HG02970 (cell line): ENCODE measurements at regions not wholly inside any gene's neighbourhood (a gene's known extent, or its start where the extent isn't known, plus 50 kb on each side); places are given as distances from the start of the nearest gene placed in this dataset.

Experiments
- ATAC-seq: cut with Tn5 transposase; IDR thresholded peaks from one replicate; pipeline ENCODE4 v1.9.1; 2021; ENCODE audit warnings: mild to moderate bottlenecking, moderate library complexity, moderate number of reproducible peaks; ENCODE audit not compliant: unreplicated experiment, low FRiP score

- ATAC-seq: no peak
Measured at GRCh38 chr6:6908121-6908520, 199.6 kb upstream of the RREB1 start.

DNA sequence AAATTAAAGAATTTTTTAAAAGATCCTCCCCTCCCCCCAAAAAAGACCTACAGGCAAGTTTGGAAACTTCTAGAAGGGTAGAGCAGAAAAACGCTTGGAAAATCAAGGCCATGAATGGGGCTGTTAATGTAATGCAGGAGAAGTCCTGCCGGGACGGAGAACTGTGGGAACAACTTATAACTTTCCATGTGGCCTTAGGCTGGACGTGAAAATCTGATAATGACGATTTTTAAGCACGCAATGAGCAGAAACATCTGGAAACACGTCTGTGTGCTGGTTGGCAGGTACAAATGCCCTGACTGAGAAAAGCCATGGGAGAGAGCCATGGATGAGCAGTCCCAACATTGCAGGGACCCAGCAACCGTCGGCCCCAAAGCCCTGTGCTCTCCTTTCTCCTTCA is 198.7 kb upstream of the RREB1 start:
- ATAC-seq: no peak

DNA sequence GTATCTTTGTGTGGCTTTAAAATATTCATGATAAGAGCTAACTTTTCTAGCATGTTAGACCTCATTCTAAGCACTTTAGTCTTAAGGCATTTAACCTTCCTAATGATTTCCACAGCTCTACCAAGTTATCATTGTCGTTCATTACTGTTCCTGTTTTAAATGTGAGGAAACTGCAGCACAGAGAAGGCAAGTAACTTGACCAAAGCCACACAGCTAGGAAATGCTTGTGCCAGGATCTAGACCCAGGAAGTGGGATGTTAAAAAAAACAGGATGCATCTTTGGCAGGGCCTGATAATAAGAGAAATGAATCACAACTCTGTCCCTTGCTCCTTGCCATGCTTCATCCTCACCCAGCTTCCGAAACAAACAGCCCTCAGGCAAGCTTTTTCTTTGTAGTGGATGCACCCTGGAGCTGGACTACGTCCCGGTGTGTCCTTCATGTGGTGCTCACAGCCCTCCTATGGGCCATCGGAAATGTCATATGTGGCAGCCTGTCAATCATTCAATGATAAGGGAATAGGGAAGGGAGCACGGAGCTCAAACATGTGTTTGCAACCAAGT is 196.9 kb upstream of the RREB1 start:
- ATAC-seq: no peak

DNA sequence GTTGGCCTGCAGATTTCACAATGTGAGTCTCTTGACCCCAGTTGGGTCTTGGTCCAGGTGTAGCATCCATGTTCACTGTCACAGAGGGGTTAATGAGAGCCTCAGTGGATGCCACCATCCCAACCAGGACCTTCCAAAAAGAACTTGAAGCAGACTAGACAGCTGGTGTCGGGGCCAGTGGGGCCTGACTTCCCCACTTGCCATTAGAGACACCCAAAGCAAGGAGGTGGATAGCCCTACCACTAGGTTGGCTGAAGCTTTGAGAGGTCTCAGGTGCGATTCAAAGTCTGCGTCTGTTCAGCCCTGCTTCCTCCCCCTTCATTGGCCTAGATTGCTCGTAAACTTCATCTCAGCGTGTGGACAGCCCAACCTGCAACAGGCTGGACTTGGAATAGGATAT is 196.4 kb upstream of the RREB1 start:
- ATAC-seq: no peak

- no peak for ATAC-seq
Measured at GRCh38 chr6:6912817-6913744, 194.7 kb upstream of the RREB1 start.

DNA sequence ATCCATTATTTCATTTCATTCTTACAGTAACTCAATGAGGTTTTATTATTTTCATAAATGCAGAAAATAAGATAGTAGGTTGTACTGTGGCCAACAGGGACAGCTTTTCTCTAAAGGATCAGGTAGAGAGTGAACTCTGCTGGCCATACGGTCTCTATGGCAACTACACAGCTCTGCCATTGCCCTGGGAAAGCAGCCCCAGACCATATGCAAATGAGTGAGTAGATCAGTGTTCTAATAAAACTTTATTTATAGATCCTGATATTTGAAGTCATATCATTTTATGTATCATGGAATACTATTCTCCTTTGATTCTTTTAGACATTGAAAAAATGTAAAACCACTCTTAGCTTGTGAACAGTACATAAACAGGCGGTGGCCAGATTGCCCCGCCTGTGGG is 192.5 kb upstream of the RREB1 start:
- ATAC-seq: no peak

GRCh38 chr6:6915813-6916547 is 191.8 kb upstream of the RREB1 start:
- ATAC-seq: no peak

DNA sequence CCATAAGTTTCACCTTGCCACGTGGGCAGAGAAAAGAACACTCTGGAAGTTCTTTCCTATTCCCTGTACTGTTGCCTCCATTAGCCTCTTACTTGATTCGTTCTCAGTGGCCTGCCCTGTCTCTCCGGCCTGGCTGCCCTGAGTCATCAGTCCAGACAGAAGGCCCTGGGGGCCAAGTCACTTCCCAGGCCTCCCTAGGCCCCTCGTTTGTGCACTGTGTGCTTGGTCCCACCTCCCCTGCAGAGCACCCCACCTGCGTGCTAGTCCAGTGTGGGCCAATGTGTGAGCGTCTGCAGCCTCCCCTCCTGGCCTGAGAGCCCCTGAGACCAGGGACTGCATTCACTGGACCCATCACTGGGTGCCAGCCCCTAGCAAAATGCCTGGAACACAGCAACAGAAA is 191.2 kb upstream of the RREB1 start:
- no peak for ATAC-seq

DNA sequence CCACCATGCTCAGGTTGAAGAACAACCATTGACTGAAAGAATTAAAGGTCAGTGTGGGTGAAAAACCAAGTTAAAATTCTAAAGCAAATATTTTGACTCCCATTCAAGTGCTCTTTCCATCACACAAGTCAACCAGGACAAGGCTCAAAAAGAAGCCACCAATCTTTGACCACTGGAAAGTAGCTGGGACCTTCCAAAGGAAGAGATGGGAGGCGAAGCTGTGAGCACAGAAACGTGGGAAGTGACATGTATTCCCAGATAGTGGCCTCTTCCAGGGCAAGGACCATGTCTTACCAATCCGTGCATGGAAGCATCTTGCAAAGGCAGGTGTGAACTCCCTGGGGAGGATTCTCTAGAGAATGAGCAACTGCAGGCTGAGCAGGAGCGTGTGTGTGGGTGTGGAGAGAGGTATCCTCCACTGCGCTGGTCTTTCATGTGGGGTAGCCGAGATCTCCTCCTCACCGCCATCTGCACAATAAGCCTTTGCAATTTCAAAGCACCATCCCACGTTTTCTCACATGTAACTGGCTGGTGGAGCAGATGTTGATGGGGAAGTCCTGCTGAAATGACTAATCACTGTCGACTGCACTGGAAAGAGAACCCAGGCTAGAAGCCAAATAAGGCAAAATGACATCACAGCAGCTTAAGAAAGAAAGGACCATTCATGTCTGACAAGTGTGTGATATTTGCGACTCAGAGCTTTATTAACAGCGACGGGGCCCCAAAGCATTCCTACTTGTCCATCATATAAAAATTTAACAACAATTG is 189.4 kb upstream of the RREB1 start:
- no peak for ATAC-seq

DNA sequence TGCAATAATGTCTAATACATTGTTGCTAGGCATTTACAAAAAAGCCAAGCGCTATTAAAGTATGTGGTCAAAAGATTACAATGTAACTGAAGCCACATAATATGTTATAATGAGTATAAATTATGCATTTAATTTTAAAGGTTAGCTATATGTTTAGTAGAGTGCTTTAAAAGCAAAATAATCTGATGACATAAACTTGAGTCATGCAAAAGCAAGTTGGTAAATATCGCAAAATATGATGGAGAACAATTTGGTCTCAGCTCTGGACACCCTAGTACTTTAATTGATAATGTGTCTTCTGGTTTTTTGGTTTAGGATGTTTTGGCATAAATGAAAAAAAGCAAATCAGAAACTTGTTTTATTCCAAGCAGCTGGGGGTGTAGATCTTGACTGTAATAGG is 188.6 kb upstream of the RREB1 start:
- no peak for ATAC-seq

DNA sequence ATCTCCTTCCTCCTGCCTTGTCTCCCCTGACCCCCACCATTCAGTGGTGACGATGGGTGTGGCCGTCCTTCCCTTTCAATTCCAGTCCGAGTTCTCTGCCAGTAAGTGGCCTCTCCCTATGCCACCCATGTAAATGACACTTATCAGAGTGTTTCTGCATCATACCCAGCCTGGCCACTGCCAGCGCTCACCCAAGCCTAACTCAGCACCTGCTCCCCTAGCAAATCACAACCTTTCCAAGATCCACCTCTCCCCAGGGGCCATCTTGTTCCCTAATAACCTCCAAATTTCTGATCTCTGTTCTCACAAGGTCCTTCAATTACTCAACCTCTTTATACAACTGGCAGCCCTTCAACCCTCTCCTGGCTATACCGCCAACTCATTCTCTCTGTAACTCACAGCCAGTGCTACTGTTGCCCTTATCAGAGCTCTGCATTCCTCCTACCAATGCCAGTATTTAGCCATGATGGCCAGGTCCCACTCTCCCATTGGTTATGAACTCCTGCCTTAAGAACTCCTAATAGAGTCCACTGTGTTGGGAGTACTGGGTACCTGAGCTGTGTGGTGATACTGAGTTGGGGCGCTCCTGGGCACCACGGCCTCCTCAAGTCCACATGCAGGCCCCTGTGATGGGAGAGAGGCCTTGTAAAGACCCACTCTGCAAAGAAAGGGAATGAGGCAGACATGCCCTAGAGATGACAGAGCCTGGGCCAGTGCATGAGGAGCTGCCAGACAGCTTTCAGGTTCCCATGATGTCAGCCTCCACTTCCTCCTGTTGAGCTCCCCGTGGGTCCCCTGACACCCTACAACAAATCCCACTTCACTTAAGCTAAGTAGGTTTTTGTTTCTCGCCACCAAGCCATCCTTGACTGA is 187.4 kb upstream of the RREB1 start:
- ATAC-seq: no peak

- no peak for ATAC-seq
Measured at GRCh38 chr6:6920987-6921313, 186.8 kb upstream of the RREB1 start.

DNA sequence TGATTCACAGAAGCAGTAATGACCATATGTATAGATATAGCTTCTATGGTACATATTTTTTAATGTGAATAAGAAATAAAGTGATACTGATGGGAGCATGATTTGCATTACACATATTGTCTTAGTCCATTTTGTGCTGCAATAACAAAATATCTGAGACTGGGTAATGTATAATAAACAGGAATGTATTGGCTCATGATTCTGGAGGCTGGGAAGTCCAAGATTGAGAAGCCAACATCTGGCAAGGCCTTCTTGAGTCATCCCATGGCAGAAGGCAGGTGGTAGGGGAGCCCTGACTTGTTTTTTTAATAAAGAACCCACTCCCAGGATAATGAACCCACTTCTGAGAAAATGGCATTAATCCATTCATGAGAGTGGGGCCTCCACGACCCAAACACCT is 185.6 kb upstream of the RREB1 start:
- no peak for ATAC-seq

- ATAC-seq: no peak
Measured at GRCh38 chr6:6923605-6924004, 184.2 kb upstream of the RREB1 start.

DNA sequence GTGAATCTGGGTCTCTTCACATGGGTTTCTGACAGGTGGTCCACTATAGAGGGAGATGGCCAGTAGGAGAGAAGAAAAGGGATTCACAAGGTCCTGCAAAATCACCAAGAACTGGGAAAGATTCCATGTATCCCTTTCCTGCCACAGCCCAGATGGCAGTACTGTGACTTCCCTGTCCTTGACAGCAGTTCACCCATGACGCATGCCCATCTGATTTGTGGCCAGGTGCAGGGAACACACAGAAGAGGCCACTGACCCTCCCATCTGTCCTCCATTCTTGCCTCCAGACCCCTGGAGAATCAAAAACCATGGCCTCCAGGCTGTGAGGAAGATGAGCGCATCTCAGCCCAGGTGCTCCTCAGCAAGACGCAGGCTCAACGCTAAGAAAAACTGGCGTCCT is 183.1 kb upstream of the RREB1 start:
- ATAC-seq: no peak

GRCh38 chr6:6925391-6926164 is 182.2 kb upstream of the RREB1 start:
- ATAC-seq: no peak

GRCh38 chr6:6926856-6927255 is 180.9 kb upstream of the RREB1 start:
- no peak for ATAC-seq

DNA sequence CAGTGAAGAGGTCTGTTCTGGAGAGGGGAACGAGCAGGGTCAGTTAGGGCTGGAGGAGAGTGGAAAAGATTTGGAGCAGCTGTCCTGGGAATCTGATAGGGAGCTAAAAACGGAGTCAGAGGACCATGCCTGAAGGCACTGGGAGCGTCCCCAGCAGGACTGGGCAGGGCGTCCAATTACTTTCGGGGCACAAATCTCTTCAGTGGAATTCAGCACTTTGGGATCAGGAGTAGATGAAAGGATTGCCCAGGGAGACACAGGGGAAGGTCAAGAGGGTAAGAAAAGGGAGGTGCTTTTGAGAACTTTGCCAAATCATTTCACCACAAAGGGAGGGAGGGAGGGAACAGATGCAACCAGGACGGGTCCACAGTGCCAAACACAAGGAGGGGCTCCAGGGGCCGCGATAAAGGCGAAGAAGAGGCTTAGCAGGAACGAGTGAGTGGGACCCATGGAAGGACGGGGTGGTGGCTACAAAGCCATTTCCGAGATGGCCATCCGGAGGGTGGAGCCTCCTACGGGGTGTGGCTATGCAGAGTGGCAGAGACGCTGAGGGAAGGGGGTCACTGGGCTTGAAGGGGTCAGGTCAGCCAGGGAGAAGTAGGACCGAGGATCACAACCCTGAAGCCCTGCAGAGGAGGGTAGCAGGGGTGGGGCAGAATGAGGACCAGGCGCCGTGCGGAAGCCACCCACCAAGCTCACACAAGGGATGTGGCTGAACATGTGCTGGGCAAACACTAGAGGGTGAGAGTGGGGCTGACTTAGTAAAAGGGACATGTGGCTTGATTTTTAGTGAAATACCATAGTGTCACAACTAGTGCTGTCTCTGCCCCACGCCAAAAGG is 180.0 kb upstream of the RREB1 start:
- ATAC-seq: no peak
